OCI-LY7 (cell line): ENCODE measurements at regions not wholly inside any gene's neighbourhood (a gene's known extent, or its start where the extent isn't known, plus 50 kb on each side); places are given as distances from the start of the nearest gene placed in this dataset.
"Not testable (repeated sequence)": the region's sequence is repeated elsewhere in the genome, so short reads cannot be mapped to it uniquely, and the experiment has no call there.

Experiments used
- BruUV-seq: library from RNA; stranded (reverse); fragments of 400-500 nt; replicated peaks from 2 replicates; lab custom pipeline; 2021; lab: Mats Ljungman, UMichigan
- CTCF ChIA-PET: fragments of 300-600 bp; sonication (Branson Sonifier 250); formaldehyde crosslinking; loops from one replicate; lab custom pipeline; 2022; ENCODE audit warnings: antibody characterized with exemption; ENCODE audit not compliant: unreplicated experiment; lab: Charles Lee
- POLR2A ChIA-PET: fragments of 300-600 bp; sonication (Branson Sonifier 250); formaldehyde crosslinking; loops from one replicate; lab custom pipeline; 2022; ENCODE audit warnings: antibody characterized with exemption; lab: Charles Lee
- DNase-seq: peaks from one replicate; pipeline ENCODE4 v3.0.0-alpha.2; 2015; ENCODE audit warnings: low spot score
- H2AFZ ChIP-seq: fragments of 200-600 bp; sonication (generic), shearing (Covaris generic); 2 replicates; pipeline ENCODE4 v1.6.1; 2014; ENCODE audit warnings: mild to moderate bottlenecking, antibody characterized with exemption, low read length, moderate library complexity
- H3K27ac ChIP-seq: fragments of 200-600 bp; sonication (generic); 2 replicates; pipeline ENCODE4 v1.5.1; 2014; ENCODE audit warnings: mixed run types, low read depth, mild to moderate bottlenecking, moderate library complexity, low read length, inconsistent platforms; ENCODE audit not compliant: poor library complexity, severe bottlenecking
- H3K36me3 ChIP-seq: fragments of 200-600 bp; sonication (generic); 2 replicates; pipeline ENCODE4 v1.6.1; 2014; ENCODE audit warnings: mild to moderate bottlenecking, antibody characterized with exemption, low read length, moderate library complexity, mixed read lengths; ENCODE audit not compliant: insufficient read depth
- H3K4me1 ChIP-seq: fragments of 200-600 bp; sonication (generic); 2 replicates; pipeline ENCODE4 v1.5.1; 2014; ENCODE audit warnings: mild to moderate bottlenecking, low read length; ENCODE audit not compliant: insufficient read depth, poor library complexity, severe bottlenecking
- H3K4me2 ChIP-seq: fragments of 200-600 bp; sonication (generic); 2 replicates; pipeline ENCODE4 v1.6.1; 2014; ENCODE audit warnings: mild to moderate bottlenecking, low read length
- H3K4me3 ChIP-seq: fragments of 200-600 bp; sonication (generic); 2 replicates; pipeline ENCODE4 v1.5.1; 2014; ENCODE audit warnings: mild to moderate bottlenecking, low read depth, low read length; ENCODE audit not compliant: poor library complexity, severe bottlenecking
- H3K79me2 ChIP-seq: fragments of 200-600 bp; sonication (generic); 2 replicates; pipeline ENCODE4 v1.6.1; 2016; ENCODE audit warnings: low read depth, mild to moderate bottlenecking, low read length, moderate library complexity, mixed read lengths; ENCODE audit not compliant: insufficient read depth
- H3K9me2 ChIP-seq: fragments of 200-600 bp; sonication (generic); 2 replicates; pipeline ENCODE4 v1.6.1; 2016; ENCODE audit warnings: mild to moderate bottlenecking, low read length, mixed read lengths; ENCODE audit not compliant: insufficient read depth
- H3K9me3 ChIP-seq: fragments of 200-600 bp; sonication (generic); 2 replicates; pipeline ENCODE4 v1.6.1; 2014; ENCODE audit warnings: mild to moderate bottlenecking, mixed run types, low read length, mixed read lengths
- H4K20me1 ChIP-seq: fragments of 200-600 bp; sonication (generic); 2 replicates; pipeline ENCODE4 v1.6.1; 2014; ENCODE audit warnings: mild to moderate bottlenecking, antibody characterized with exemption, low read length, moderate library complexity, mixed read lengths; ENCODE audit not compliant: insufficient read depth
- CTCF ChIP-seq: fragments of 200-600 bp; sonication (generic); conservative IDR thresholded peaks from 2 replicates; pipeline ENCODE4 v1.5.1; 2014; ENCODE audit warnings: mild to moderate bottlenecking, antibody characterized with exemption, low read length, moderate library complexity, mixed read lengths
- EZH2phosphoT487 ChIP-seq: fragments of 200-600 bp; sonication (generic); IDR thresholded peaks from 2 replicates; pipeline ENCODE4 v1.6.1; 2018; ENCODE audit warnings: low read depth, borderline replicate concordance, mild to moderate bottlenecking, mixed run types, antibody characterized with exemption, low read length, moderate library complexity, mixed read lengths
- intact Hi-C: fragments of 100-400 bp; cut with micrococcal nuclease; formaldehyde crosslinking; loops from one replicate; pipeline ENCODE4 v1.10.0; 2022; ENCODE audit not compliant: unreplicated experiment

DNA sequence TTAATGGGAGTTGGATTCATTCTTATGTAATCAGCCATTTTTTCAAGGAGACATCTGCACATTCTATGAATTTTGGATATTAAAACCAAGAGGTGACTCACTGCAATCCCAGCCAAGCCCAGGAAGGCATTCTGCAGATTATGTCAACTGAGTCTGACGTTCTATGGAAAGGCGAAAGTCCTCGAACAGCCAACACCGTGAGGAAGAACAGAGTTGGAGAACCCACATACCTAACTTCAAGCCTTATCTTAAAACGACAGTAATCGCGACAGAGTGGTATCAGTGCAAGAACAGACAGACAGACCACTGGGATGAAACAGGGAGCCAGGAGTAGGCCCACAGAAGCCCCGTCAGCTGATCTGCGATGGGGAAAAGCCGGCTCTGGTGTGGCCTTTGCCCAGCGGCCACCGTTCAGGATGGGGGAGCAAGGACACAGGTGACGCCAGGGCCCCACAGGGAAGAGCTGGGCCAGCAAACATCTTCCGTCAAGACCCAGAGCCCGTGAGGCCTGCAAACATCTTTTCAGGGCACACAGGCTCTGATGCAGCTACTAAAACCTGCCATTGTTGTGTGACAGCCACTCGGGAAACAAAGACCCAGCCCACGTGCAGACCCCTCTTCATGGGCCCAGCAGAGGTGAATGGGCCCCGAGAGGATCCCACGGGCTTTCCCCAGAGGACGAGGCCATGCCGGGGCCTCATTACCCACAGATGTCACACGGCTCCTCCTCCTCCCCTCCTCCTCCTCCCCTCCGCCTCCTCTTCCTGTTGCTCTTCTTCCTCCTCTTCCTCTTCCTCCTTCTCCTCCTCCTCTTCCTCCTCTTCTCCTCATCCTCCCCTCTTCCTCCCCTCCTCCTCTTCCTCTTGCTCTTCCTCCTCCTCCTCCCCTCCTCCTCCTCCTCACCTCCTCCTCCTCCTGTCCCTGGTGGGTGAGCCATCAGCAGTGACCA, 277.6 kb downstream of the ADGRD1 start:
- H3K4me2 ChIP-seq, result no peak overlapping the region
- no peak for DNase-seq
- TF ChIP-seq EZH2phosphoT487 (no peak), CTCF (no peak)
- intact Hi-C loops, result no loop called here
- no peak overlapping the region for H2AFZ ChIP-seq
- CTCF ChIA-PET, result no interaction called here
- no peaks in the 10 kb centered on the region for H3K79me2 ChIP-seq
- no peaks in the 10 kb centered on the region for H3K4me1 ChIP-seq
- no TSS peak for BruUV-seq
- no peak overlapping the region for H3K27ac ChIP-seq
- no peaks in the 10 kb centered on the region for H3K9me2 ChIP-seq
- no peaks in the 10 kb centered on the region for H3K9me3 ChIP-seq
- POLR2A ChIA-PET, result interaction anchor here (0.6 kb wide), 1 partner anchor 578 kb away, joined by 3 read pairs; no protein-coding TSS in a partner anchor
- H4K20me1 ChIP-seq, result no peaks in the 10 kb centered on the region
- H3K36me3 ChIP-seq, result no peaks in the 10 kb centered on the region
- H3K4me3 ChIP-seq, result no peak overlapping the region

DNA sequence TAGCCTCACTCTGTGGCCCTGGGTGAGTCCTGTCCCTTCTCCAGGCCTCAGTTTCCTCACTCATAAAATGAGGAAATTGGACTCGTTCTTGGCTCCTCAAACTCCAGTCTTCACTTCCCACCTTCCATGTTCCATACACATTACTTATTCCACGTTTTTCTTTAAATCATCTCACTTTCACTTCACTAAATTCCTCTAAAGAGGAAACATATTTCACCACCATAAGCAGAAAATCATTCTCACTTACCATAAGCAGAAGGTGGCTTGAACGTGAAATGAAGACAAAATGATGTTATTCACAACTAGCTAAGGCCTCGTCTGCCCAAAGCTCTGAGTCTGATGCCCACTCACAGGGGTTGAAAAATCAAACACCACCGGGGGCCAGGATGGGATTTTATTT, 278.3 kb downstream of the ADGRD1 start:
- BruUV-seq, result no TSS peak
- TF ChIP-seq CTCF, result no peak
- no peak for TF ChIP-seq EZH2phosphoT487
- DNase-seq, result no peak
- no peak overlapping the region for H3K27ac ChIP-seq
- no peaks in the 10 kb centered on the region for H3K36me3 ChIP-seq
- H2AFZ ChIP-seq, result no peak overlapping the region
- intact Hi-C loops, result no loop called here
- POLR2A ChIA-PET, result no interaction called here
- H3K4me3 ChIP-seq, result no peak overlapping the region
- H3K79me2 ChIP-seq, result no peaks in the 10 kb centered on the region
- CTCF ChIA-PET, result no interaction called here
- no peaks in the 10 kb centered on the region for H4K20me1 ChIP-seq
- no peaks in the 10 kb centered on the region for H3K4me1 ChIP-seq
- H3K9me3 ChIP-seq, result no peaks in the 10 kb centered on the region
- no peak overlapping the region for H3K4me2 ChIP-seq
- no peaks in the 10 kb centered on the region for H3K9me2 ChIP-seq

GRCh38 chr12:131232872-131233271, 279.2 kb downstream of the ADGRD1 start:
- POLR2A ChIA-PET, H3K4me2 ChIP-seq, H3K79me2 ChIP-seq, DNase-seq, H3K4me3 ChIP-seq, H3K27ac ChIP-seq, H3K4me1 ChIP-seq, CTCF ChIA-PET, H3K9me3 ChIP-seq, BruUV-seq, H3K9me2 ChIP-seq, H2AFZ ChIP-seq, H4K20me1 ChIP-seq, intact Hi-C loops, H3K36me3 ChIP-seq: not testable (repeated sequence)

DNA sequence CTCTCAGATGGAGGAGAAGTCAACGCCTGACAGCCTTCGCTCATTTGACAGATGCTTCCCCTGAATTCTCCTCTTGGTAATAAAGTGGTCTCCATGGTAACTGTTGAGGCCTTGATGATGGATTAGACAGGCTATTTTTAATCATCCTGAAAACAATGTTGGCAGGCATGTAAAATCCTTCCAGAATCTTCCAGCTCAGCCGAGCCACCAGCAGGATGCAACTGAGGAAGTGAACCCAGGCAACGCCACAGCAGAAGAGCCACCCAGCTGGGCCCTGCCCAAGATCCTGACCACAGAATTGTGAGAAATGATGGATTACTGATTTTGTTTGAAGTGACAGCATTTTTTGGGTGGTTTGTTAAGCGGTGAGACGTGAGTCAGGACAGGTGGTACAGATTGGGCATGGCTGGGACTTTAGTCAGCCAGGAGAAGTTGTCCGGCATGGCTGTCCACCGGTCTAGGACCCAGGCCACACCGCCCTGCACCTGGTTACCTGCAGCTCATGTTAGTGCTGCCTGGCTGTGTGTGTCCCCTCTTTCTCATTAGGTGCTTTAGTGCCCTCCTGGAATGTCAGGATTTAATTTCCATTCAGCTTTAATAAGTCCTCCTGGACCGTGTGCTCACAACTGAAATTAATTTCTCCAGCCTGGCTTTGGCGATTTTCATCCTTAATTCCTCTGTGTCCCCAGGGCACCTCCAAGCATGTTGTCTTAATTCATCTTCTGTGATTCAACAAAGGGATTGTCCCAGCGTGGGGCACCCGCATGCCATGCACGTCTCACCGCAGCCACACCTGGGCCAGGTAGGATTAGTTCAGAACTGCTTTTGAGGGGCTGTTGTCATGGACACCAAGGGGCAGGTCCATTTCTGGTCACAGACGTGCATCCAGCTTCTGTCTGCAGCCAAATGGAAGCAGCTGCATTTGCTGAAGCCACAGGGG, 280.4 kb downstream of the ADGRD1 start:
- CTCF ChIA-PET, POLR2A ChIA-PET, H3K4me3 ChIP-seq, H2AFZ ChIP-seq, H3K79me2 ChIP-seq, H4K20me1 ChIP-seq, intact Hi-C loops, H3K27ac ChIP-seq, H3K4me1 ChIP-seq, BruUV-seq, DNase-seq, H3K4me2 ChIP-seq, H3K9me3 ChIP-seq, H3K9me2 ChIP-seq, H3K36me3 ChIP-seq: not testable (repeated sequence)
